B cell (primary cell): ENCODE measurements at regions not wholly inside any gene's neighbourhood (a gene's known extent, or its start where the extent isn't known, plus 50 kb on each side); places are given as distances from the start of the nearest gene placed in this dataset.

Source experiments
- EZH2 ChIP-seq: IDR thresholded peaks from 2 replicates; pipeline ENCODE4 v1.6.1; 2012; ENCODE audit warnings: borderline replicate concordance, low read depth, mild to moderate bottlenecking, moderate library complexity, low read length; ENCODE audit not compliant: insufficient read depth, poor library complexity, severe bottlenecking
- TF ChIP-seq, protein P1 (sequence below): fragments of 200-600 bp; IDR thresholded peaks from one replicate; pipeline ENCODE4 v1.8.0; 2022; ENCODE audit warnings: antibody characterized with exemption, mild to moderate bottlenecking

- TF ChIP-seq, protein P1, sequence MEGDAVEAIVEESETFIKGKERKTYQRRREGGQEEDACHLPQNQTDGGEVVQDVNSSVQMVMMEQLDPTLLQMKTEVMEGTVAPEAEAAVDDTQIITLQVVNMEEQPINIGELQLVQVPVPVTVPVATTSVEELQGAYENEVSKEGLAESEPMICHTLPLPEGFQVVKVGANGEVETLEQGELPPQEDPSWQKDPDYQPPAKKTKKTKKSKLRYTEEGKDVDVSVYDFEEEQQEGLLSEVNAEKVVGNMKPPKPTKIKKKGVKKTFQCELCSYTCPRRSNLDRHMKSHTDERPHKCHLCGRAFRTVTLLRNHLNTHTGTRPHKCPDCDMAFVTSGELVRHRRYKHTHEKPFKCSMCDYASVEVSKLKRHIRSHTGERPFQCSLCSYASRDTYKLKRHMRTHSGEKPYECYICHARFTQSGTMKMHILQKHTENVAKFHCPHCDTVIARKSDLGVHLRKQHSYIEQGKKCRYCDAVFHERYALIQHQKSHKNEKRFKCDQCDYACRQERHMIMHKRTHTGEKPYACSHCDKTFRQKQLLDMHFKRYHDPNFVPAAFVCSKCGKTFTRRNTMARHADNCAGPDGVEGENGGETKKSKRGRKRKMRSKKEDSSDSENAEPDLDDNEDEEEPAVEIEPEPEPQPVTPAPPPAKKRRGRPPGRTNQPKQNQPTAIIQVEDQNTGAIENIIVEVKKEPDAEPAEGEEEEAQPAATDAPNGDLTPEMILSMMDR = no peak
- TF ChIP-seq EZH2 = no peak
Measured at GRCh38 chr4:17251101-17251500, 260.8 kb downstream of the QDPR start.
